GM21717 (cell line): ENCODE measurements at regions not wholly inside any gene's neighbourhood (a gene's known extent, or its start where the extent isn't known, plus 50 kb on each side); places are given as distances from the start of the nearest gene placed in this dataset.
"Not testable (repeated sequence)": the region's sequence is repeated elsewhere in the genome, so short reads cannot be mapped to it uniquely, and the experiment has no call there.

ENCODE experiments used
- ATAC-seq: cut with Tn5 transposase; IDR thresholded peaks from one replicate; pipeline ENCODE4 v1.9.1; 2021; ENCODE audit warnings: mild to moderate bottlenecking, moderate library complexity; ENCODE audit not compliant: unreplicated experiment

GRCh38 chr2:5629510-5629909 is 62.7 kb upstream of the SOX11 start:
- not testable (repeated sequence) for ATAC-seq

DNA sequence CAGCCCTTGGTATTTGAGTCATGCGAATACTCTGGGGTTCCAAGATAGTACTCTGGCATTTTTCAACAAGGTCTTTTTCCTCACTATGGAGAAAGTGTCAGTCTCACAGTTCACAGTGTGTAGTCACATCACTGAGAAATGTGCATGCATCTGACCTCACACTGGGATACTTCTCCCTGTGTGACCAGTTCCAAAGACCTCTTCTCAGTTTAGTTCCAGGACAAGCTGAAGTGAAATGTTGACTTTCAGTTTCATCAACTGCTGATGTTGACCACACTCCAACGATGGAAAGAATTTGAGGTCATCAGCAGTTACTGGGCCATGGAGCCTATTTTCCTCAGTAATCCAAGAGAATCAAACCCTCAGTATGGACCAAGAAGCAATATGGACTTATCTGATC is 55.1 kb upstream of the SOX11 start:
- not testable (repeated sequence) for ATAC-seq
